ENCODE measurements at regions not wholly inside any gene's neighbourhood (a gene's known extent, or its start where the extent isn't known, plus 50 kb on each side); places are given as distances from the start of the nearest gene placed in this dataset.

DNA sequence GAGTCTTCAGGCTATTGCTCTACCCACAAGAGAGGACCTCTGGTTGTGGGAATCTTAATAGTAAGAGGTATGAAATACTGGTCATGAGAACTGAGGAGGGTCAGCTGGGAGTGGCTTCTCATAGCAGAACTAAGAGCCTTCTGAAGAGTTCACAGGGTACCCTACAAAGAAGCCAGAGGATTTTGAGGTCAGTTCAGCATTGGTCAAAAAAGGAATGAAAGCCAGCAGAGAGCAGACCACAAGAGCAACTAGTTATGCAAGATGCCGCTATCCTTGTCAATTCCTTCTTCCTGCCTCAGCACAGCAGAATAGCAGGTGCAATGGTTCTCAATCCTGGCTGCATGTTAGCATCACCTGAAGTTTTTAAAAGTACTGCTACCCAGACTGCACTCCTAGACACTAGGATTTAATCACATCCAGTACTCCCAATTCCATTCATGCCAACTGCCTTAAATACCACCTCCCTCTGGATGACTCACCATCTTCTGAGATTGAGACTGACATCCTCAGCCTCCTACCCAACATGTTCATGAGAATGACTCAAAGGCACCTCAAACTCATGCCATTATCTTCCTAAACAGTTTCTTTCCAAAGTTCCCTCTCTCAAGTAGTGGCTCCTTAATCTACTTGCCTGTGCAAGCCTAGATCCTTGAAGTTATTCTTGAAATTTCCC lies 81.0 kb upstream of the RBMS1 start:
- Mint-ChIP-seq H3K27me3 (ENCODE audit: insufficient read depth, low read depth, poor library complexity) (no peaks in the 10 kb centered on the region), H3K36me3 (ENCODE audit: low read depth) (peaks cover 3% of the 10 kb centered on the region; the same call in 1 of the 3 replicates), H3K4me3 (no peak overlapping the region), H3K4me1 (no peaks in the 10 kb centered on the region), H3K27ac (no peak overlapping the region), H3K9me3 (peaks cover 14% of the 10 kb centered on the region; the same call in 2 of the 3 replicates)
- H3K4me3 ChIP-seq, result no peak overlapping the region
- ATAC-seq (no peak), DNase-seq (ENCODE audit: low spot score) (no peak)
- H3K27ac ChIP-seq (ENCODE audit: low read depth), result no peak overlapping the region
- peaks cover 3% of the 10 kb centered on the region; the same call in 1 of the 2 replicates for H3K9me2 ChIP-seq (ENCODE audit: insufficient read depth)
- no peaks in the 10 kb centered on the region for H3K79me2 ChIP-seq (replicated peaks; ENCODE audit: insufficient read depth)
- no peak overlapping the region for H3K4me2 ChIP-seq
- TF ChIP-seq, protein P1, sequence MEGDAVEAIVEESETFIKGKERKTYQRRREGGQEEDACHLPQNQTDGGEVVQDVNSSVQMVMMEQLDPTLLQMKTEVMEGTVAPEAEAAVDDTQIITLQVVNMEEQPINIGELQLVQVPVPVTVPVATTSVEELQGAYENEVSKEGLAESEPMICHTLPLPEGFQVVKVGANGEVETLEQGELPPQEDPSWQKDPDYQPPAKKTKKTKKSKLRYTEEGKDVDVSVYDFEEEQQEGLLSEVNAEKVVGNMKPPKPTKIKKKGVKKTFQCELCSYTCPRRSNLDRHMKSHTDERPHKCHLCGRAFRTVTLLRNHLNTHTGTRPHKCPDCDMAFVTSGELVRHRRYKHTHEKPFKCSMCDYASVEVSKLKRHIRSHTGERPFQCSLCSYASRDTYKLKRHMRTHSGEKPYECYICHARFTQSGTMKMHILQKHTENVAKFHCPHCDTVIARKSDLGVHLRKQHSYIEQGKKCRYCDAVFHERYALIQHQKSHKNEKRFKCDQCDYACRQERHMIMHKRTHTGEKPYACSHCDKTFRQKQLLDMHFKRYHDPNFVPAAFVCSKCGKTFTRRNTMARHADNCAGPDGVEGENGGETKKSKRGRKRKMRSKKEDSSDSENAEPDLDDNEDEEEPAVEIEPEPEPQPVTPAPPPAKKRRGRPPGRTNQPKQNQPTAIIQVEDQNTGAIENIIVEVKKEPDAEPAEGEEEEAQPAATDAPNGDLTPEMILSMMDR (conservative IDR thresholded peaks at IDR 0.05; ENCODE audit: low read depth in 2 of 2), result no peak
- no peak for TF ChIP-seq NANOG (IDR thresholded peaks at IDR 0.05; ENCODE audit: borderline replicate concordance)
- TF ChIP-seq, protein P2, sequence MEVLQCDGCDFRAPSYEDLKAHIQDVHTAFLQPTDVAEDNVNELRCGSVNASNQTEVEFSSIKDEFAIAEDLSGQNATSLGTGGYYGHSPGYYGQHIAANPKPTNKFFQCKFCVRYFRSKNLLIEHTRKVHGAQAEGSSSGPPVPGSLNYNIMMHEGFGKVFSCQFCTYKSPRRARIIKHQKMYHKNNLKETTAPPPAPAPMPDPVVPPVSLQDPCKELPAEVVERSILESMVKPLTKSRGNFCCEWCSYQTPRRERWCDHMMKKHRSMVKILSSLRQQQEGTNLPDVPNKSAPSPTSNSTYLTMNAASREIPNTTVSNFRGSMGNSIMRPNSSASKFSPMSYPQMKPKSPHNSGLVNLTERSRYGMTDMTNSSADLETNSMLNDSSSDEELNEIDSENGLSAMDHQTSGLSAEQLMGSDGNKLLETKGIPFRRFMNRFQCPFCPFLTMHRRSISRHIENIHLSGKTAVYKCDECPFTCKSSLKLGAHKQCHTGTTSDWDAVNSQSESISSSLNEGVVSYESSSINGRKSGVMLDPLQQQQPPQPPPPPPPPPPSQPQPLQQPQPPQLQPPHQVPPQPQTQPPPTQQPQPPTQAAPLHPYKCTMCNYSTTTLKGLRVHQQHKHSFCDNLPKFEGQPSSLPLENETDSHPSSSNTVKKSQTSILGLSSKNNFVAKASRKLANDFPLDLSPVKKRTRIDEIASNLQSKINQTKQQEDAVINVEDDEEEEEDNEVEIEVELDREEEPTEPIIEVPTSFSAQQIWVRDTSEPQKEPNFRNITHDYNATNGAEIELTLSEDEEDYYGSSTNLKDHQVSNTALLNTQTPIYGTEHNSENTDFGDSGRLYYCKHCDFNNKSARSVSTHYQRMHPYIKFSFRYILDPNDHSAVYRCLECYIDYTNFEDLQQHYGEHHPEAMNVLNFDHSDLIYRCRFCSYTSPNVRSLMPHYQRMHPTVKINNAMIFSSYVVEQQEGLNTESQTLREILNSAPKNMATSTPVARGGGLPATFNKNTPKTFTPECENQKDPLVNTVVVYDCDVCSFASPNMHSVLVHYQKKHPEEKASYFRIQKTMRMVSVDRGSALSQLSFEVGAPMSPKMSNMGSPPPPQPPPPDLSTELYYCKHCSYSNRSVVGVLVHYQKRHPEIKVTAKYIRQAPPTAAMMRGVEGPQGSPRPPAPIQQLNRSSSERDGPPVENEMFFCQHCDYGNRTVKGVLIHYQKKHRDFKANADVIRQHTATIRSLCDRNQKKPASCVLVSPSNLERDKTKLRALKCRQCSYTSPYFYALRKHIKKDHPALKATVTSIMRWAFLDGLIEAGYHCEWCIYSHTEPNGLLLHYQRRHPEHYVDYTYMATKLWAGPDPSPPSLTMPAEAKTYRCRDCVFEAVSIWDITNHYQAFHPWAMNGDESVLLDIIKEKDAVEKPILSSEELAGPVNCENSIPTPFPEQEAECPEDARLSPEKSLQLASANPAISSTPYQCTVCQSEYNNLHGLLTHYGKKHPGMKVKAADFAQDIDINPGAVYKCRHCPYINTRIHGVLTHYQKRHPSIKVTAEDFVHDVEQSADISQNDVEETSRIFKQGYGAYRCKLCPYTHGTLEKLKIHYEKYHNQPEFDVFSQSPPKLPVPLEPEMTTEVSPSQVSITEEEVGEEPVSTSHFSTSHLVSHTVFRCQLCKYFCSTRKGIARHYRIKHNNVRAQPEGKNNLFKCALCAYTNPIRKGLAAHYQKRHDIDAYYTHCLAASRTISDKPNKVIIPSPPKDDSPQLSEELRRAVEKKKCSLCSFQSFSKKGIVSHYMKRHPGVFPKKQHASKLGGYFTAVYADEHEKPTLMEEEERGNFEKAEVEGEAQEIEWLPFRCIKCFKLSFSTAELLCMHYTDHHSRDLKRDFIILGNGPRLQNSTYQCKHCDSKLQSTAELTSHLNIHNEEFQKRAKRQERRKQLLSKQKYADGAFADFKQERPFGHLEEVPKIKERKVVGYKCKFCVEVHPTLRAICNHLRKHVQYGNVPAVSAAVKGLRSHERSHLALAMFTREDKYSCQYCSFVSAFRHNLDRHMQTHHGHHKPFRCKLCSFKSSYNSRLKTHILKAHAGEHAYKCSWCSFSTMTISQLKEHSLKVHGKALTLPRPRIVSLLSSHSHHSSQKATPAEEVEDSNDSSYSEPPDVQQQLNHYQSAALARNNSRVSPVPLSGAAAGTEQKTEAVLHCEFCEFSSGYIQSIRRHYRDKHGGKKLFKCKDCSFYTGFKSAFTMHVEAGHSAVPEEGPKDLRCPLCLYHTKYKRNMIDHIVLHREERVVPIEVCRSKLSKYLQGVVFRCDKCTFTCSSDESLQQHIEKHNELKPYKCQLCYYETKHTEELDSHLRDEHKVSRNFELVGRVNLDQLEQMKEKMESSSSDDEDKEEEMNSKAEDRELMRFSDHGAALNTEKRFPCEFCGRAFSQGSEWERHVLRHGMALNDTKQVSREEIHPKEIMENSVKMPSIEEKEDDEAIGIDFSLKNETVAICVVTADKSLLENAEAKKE (CRISPR knock-in tag; IDR thresholded peaks at IDR 0.05), result no peak
- TF ChIP-seq JUNB (IDR thresholded peaks at IDR 0.05; ENCODE audit: unreplicated experiment), result no peak
- TF ChIP-seq, protein P3, sequence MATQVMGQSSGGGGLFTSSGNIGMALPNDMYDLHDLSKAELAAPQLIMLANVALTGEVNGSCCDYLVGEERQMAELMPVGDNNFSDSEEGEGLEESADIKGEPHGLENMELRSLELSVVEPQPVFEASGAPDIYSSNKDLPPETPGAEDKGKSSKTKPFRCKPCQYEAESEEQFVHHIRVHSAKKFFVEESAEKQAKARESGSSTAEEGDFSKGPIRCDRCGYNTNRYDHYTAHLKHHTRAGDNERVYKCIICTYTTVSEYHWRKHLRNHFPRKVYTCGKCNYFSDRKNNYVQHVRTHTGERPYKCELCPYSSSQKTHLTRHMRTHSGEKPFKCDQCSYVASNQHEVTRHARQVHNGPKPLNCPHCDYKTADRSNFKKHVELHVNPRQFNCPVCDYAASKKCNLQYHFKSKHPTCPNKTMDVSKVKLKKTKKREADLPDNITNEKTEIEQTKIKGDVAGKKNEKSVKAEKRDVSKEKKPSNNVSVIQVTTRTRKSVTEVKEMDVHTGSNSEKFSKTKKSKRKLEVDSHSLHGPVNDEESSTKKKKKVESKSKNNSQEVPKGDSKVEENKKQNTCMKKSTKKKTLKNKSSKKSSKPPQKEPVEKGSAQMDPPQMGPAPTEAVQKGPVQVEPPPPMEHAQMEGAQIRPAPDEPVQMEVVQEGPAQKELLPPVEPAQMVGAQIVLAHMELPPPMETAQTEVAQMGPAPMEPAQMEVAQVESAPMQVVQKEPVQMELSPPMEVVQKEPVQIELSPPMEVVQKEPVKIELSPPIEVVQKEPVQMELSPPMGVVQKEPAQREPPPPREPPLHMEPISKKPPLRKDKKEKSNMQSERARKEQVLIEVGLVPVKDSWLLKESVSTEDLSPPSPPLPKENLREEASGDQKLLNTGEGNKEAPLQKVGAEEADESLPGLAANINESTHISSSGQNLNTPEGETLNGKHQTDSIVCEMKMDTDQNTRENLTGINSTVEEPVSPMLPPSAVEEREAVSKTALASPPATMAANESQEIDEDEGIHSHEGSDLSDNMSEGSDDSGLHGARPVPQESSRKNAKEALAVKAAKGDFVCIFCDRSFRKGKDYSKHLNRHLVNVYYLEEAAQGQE (IDR thresholded peaks at IDR 0.05; ENCODE audit: unreplicated experiment), result no peak
- TF ChIP-seq POLR2AphosphoS5 (IDR thresholded peaks at IDR 0.05; ENCODE audit: low read depth), result no peak
- TF ChIP-seq CREB1 (CRISPR knock-in tag; IDR thresholded peaks at IDR 0.05; ENCODE audit: low read depth), result no peak
- no peak for TF ChIP-seq STAT1 (IDR thresholded peaks at IDR 0.05; ENCODE audit: unreplicated experiment)
- TF ChIP-seq EZH2 (IDR thresholded peaks at IDR 0.05; ENCODE audit: low read depth, unreplicated experiment), result no peak
- TF ChIP-seq EZH2phosphoT487 (IDR thresholded peaks at IDR 0.05; ENCODE audit: unreplicated experiment), result no peak
- TF ChIP-seq, protein P4, sequence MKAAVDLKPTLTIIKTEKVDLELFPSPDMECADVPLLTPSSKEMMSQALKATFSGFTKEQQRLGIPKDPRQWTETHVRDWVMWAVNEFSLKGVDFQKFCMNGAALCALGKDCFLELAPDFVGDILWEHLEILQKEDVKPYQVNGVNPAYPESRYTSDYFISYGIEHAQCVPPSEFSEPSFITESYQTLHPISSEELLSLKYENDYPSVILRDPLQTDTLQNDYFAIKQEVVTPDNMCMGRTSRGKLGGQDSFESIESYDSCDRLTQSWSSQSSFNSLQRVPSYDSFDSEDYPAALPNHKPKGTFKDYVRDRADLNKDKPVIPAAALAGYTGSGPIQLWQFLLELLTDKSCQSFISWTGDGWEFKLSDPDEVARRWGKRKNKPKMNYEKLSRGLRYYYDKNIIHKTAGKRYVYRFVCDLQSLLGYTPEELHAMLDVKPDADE (IDR thresholded peaks at IDR 0.05), result no peak
- TF ChIP-seq ZNF114 (CRISPR knock-in tag; IDR thresholded peaks at IDR 0.05), result no peak
- no peak for TF ChIP-seq ZNF331 (CRISPR knock-in tag; IDR thresholded peaks at IDR 0.05; ENCODE audit: low read depth)
- H3K4me1 ChIP-seq (ENCODE audit: insufficient read depth), result no peaks in the 10 kb centered on the region
- no peaks in the 10 kb centered on the region for H3K27me3 ChIP-seq (ENCODE audit: insufficient read depth)
- no peaks in the 10 kb centered on the region for H3F3A ChIP-seq (replicated peaks; ENCODE audit: low read depth)
- H4K20me1 ChIP-seq (replicated peaks; ENCODE audit: insufficient read depth), result no peaks in the 10 kb centered on the region
- peaks cover 6% of the 10 kb centered on the region; the same call in 1 of the 2 replicates for H3K36me3 ChIP-seq (ENCODE audit: insufficient read depth)
- H2AFZ ChIP-seq, result no peak overlapping the region
